Keratinocyte (primary cell): ENCODE measurements at regions not wholly inside any gene's neighbourhood (a gene's known extent, or its start where the extent isn't known, plus 50 kb on each side); places are given as distances from the start of the nearest gene placed in this dataset.

Experiments used
- DNase-seq: peaks from one replicate; pipeline ENCODE4 v3.0.0-alpha.2; 2011; ENCODE audit warnings: low read depth, missing footprints, low spot score
- FAIRE-seq: peaks from 2 replicates; lab custom pipeline; 2011; peaks lifted over from hg19 to GRCh38; lab: Jason Lieb, UNC
- H2AFZ ChIP-seq: 2 replicates; pipeline ENCODE4 v1.6.0; 2012; ENCODE audit warnings: low read length, control low read depth, inconsistent platforms; ENCODE audit not compliant: control insufficient read depth
- H3K27ac ChIP-seq: 2 replicates; pipeline ENCODE4 v1.5.1; 2011; ENCODE audit warnings: low read length; ENCODE audit not compliant: control insufficient read depth, insufficient read depth
- H3K27me3 ChIP-seq: 3 replicates; pipeline ENCODE4 v1.6.0; 2011; ENCODE audit warnings: low read length; ENCODE audit not compliant: control insufficient read depth, insufficient read depth; ENCODE audit errors: extremely low read depth
- H3K36me3 ChIP-seq, 2 experiments: 2 replicates in 1 of 2; 3 replicates in 1 of 2; pipeline ENCODE4 v1.5.1; 2011; ENCODE audit warnings: low read length in 2 of 2, mild to moderate bottlenecking in 1 of 2; ENCODE audit not compliant: control insufficient read depth in 2 of 2, insufficient read depth in 2 of 2; ENCODE audit errors: extremely low read depth in 1 of 2
- H3K4me1 ChIP-seq: 3 replicates; pipeline ENCODE4 v1.5.1; 2011; ENCODE audit warnings: low read length; ENCODE audit not compliant: control insufficient read depth, insufficient read depth; ENCODE audit errors: extremely low read depth
- H3K4me2 ChIP-seq: 3 replicates; pipeline ENCODE4 v1.6.0; 2011; ENCODE audit warnings: low read depth, low read length; ENCODE audit not compliant: control insufficient read depth, insufficient read depth; ENCODE audit errors: extremely low read depth
- H3K4me3 ChIP-seq, 3 experiments: fragments of 200-600 bp in 1 of 3; sonication (generic) in 1 of 3; 2 replicates in 2 of 3; 3 replicates in 1 of 3; pipeline ENCODE4 v1.5.1; 2011 to 2016; ENCODE audit warnings: low read length in 3 of 3, mild to moderate bottlenecking in 3 of 3, control low read depth in 2 of 3, inconsistent platforms in 1 of 3, low read depth in 1 of 3, mixed read lengths in 1 of 3, mixed run types in 1 of 3, moderate library complexity in 1 of 3; ENCODE audit not compliant: control insufficient read depth in 2 of 3, insufficient read depth in 2 of 3; ENCODE audit errors: extremely low read depth in 1 of 3
- H3K79me2 ChIP-seq: 2 replicates; pipeline ENCODE4 v1.6.0; 2012; ENCODE audit warnings: low read length; ENCODE audit not compliant: control insufficient read depth, insufficient read depth
- H3K9ac ChIP-seq: 3 replicates; pipeline ENCODE4 v1.6.0; 2011; ENCODE audit warnings: low read length; ENCODE audit not compliant: control insufficient read depth, insufficient read depth; ENCODE audit errors: extremely low read depth
- H3K9me1 ChIP-seq: 3 replicates; pipeline ENCODE4 v1.6.0; 2011; ENCODE audit warnings: low read length; ENCODE audit not compliant: control insufficient read depth, insufficient read depth; ENCODE audit errors: extremely low read depth
- H3K9me3 ChIP-seq: 2 replicates; pipeline ENCODE4 v1.5.1; 2012; ENCODE audit warnings: low read depth, low read length; ENCODE audit not compliant: control insufficient read depth
- H4K20me1 ChIP-seq: 3 replicates; pipeline ENCODE4 v1.6.0; 2011; ENCODE audit warnings: low read length; ENCODE audit not compliant: control insufficient read depth, insufficient read depth; ENCODE audit errors: extremely low read depth
- EZH2 ChIP-seq: IDR thresholded peaks from one replicate; pipeline ENCODE4 v1.6.1; 2012; ENCODE audit warnings: inconsistent platforms, mild to moderate bottlenecking, low read length, moderate library complexity
- dilution Hi-C: fragments of 300-500 bp; cut with MboI; formaldehyde crosslinking; loops from one replicate; pipeline ENCODE4 v1.7.0; 2020; ENCODE audit warnings: low sequenced_read_pairs; ENCODE audit not compliant: extremely low pct_ligation_motif_present
- TF ChIP-seq, protein P1 (sequence below), 3 experiments: IDR thresholded peaks in 1 of 3; conservative IDR thresholded peaks in 1 of 3; optimal IDR thresholded peaks in 1 of 3; 2 replicates in 2 of 3; 3 replicates in 1 of 3; pipeline versions ENCODE3 to v1.5.1; 2011; ENCODE audit warnings: low read length in 3 of 3, mild to moderate bottlenecking in 3 of 3, moderate library complexity in 2 of 3, control low read depth in 1 of 3, inconsistent platforms in 1 of 3; ENCODE audit not compliant: insufficient read depth in 2 of 3; ENCODE audit errors: extremely low read depth in 1 of 3

- dilution Hi-C loops, result no loop called here
Measured at GRCh38 chr5:112574536-112574935, 155.5 kb upstream of the EPB41L4A start.

DNA sequence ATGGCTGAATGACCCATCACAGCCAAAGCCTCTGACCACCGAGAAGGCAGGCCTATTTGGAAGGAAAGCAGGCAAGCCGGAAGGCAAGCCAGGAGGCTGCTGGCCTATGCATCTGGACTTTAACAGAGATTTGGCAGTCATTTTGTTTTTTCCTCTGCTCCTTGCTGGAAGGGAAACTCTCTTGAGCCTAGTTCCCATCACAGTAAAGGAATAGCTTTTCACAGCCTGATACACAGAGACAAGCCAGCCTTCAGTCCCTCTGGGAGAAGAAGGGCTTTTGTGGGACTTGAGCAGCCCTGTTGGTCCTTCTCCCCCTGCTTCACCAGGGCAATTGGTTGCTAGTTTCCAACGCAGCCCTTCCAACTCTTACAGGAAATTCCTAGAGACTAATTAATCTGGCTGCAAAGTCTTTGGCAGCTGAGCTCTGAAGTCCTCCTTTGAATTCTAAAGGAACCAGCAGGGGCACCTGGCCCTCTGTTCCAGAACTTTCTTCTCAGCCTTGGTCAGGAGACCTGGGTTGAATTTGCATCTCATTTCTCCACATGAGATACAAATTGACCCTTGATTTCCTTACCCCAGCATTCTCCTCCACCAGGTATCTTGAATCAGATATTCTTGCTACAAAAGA lies 157.3 kb upstream of the EPB41L4A start:
- Histone ChIP-seq H3K9me1 (no peaks in the 10 kb centered on the region), H3K36me3 (no peaks in the 10 kb centered on the region), H3K4me2 (no peak overlapping the region), H3K9ac (no peak overlapping the region), H3K4me3 (no peak overlapping the region), H3K9me3 (no peaks in the 10 kb centered on the region), H3K27ac (no peak overlapping the region), H4K20me1 (no peaks in the 10 kb centered on the region), H2AFZ (no peak overlapping the region), H3K79me2 (no peaks in the 10 kb centered on the region), H3K4me1 (no peaks in the 10 kb centered on the region), H3K27me3 (no peaks in the 10 kb centered on the region)
- TF ChIP-seq, protein P1, sequence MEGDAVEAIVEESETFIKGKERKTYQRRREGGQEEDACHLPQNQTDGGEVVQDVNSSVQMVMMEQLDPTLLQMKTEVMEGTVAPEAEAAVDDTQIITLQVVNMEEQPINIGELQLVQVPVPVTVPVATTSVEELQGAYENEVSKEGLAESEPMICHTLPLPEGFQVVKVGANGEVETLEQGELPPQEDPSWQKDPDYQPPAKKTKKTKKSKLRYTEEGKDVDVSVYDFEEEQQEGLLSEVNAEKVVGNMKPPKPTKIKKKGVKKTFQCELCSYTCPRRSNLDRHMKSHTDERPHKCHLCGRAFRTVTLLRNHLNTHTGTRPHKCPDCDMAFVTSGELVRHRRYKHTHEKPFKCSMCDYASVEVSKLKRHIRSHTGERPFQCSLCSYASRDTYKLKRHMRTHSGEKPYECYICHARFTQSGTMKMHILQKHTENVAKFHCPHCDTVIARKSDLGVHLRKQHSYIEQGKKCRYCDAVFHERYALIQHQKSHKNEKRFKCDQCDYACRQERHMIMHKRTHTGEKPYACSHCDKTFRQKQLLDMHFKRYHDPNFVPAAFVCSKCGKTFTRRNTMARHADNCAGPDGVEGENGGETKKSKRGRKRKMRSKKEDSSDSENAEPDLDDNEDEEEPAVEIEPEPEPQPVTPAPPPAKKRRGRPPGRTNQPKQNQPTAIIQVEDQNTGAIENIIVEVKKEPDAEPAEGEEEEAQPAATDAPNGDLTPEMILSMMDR (optimal IDR thresholded peaks at IDR 0.05 in 1 of 3, IDR thresholded peaks at IDR 0.05 in 1 of 3, conservative IDR thresholded peaks at IDR 0.05 in 1 of 3; ENCODE audit: extremely low read depth in 1 of 3, insufficient read depth in 2 of 3, low read length in 3 of 3), result no peak
- TF ChIP-seq EZH2, result no peak
- FAIRE-seq (no peak), DNase-seq (no peak)
- dilution Hi-C loops, result no loop called here

More at GRCh38 chr5:112574536-112574935, 155.5 kb upstream of the EPB41L4A start:
- H4K20me1 ChIP-seq, result no peaks in the 10 kb centered on the region
- no peak overlapping the region for H3K9ac ChIP-seq
- no peak overlapping the region for H2AFZ ChIP-seq
- H3K36me3 ChIP-seq, result no peaks in the 10 kb centered on the region
- no peaks in the 10 kb centered on the region for H3K4me1 ChIP-seq
- no peak overlapping the region for H3K27ac ChIP-seq
- DNase-seq (no peak), FAIRE-seq (no peak)
- H3K9me3 ChIP-seq, result no peaks in the 10 kb centered on the region
- H3K9me1 ChIP-seq, result no peaks in the 10 kb centered on the region
- no peaks in the 10 kb centered on the region for H3K79me2 ChIP-seq
- no peak overlapping the region for H3K4me2 ChIP-seq
- H3K4me3 ChIP-seq, result no peak overlapping the region
- no peaks in the 10 kb centered on the region for H3K27me3 ChIP-seq
- TF ChIP-seq, protein P1 (optimal IDR thresholded peaks at IDR 0.05 in 1 of 3, IDR thresholded peaks at IDR 0.05 in 1 of 3, conservative IDR thresholded peaks at IDR 0.05 in 1 of 3; ENCODE audit: extremely low read depth in 1 of 3, insufficient read depth in 2 of 3, low read length in 3 of 3), result no peak
- TF ChIP-seq EZH2, result no peak
